Fibroblast of lung (primary cell): ENCODE measurements at regions not wholly inside any gene's neighbourhood (a gene's known extent, or its start where the extent isn't known, plus 50 kb on each side); places are given as distances from the start of the nearest gene placed in this dataset.
A peak's percentile ranks its signal among the peaks of the same experiment; 100 is the strongest.

Source experiments
- DNase-seq, 2 donors: peaks; one replicate each; pipeline versions ENCODE4 v3.0.0 to v3.0.0-alpha.2; 2010; ENCODE audit warnings: low read depth in 2 of 2
- H2AFZ ChIP-seq: 2 replicates; pipeline ENCODE4 v1.5.1; 2012; ENCODE audit warnings: low read length, control low read depth, inconsistent platforms
- H3K27ac ChIP-seq: 2 replicates; pipeline ENCODE4 v1.5.1; 2011; ENCODE audit warnings: low read length, control low read depth; ENCODE audit not compliant: insufficient read depth
- H3K27me3 ChIP-seq: 2 replicates; pipeline ENCODE4 v1.5.1; 2011; ENCODE audit warnings: mild to moderate bottlenecking, low read length; ENCODE audit not compliant: control insufficient read depth, insufficient read depth
- H3K36me3 ChIP-seq: 2 replicates; pipeline ENCODE4 v1.5.1; 2011; ENCODE audit warnings: low read length; ENCODE audit not compliant: control insufficient read depth, insufficient read depth
- H3K4me1 ChIP-seq: 2 replicates; pipeline ENCODE4 v1.5.1; 2011; ENCODE audit warnings: low read length; ENCODE audit not compliant: control insufficient read depth, insufficient read depth; ENCODE audit errors: extremely low read depth
- H3K4me2 ChIP-seq: 2 replicates; pipeline ENCODE4 v1.5.1; 2011; ENCODE audit warnings: low read length, control low read depth; ENCODE audit not compliant: insufficient read depth; ENCODE audit errors: extremely low read depth
- H3K4me3 ChIP-seq, 4 experiments: fragments of 200-600 bp in 1 of 4; sonication (generic) in 1 of 4; replicated peaks in 1 of 4; 2 replicates each; pipeline ENCODE4 v1.5.1; 2011 to 2016; ENCODE audit warnings: low read length in 4 of 4, low read depth in 3 of 4, mild to moderate bottlenecking in 3 of 4, control low read depth in 2 of 4, inconsistent platforms in 1 of 4, mixed read lengths in 1 of 4; ENCODE audit not compliant: insufficient read depth in 1 of 4; ENCODE audit errors: control extremely low read depth in 1 of 4
- H3K79me2 ChIP-seq: 2 replicates; pipeline ENCODE4 v1.5.1; 2012; ENCODE audit warnings: mild to moderate bottlenecking, low read length, inconsistent platforms; ENCODE audit not compliant: control insufficient read depth, insufficient read depth
- H3K9ac ChIP-seq: 2 replicates; pipeline ENCODE4 v1.5.1; 2011; ENCODE audit warnings: mild to moderate bottlenecking, low read length, control low read depth; ENCODE audit not compliant: insufficient read depth
- H3K9me3 ChIP-seq: 2 replicates; pipeline ENCODE4 v1.5.1; 2012; ENCODE audit warnings: low read depth, low read length; ENCODE audit not compliant: control insufficient read depth, insufficient read depth
- H4K20me1 ChIP-seq: 2 replicates; pipeline ENCODE4 v1.5.1; 2011; ENCODE audit warnings: low read length; ENCODE audit not compliant: control insufficient read depth, insufficient read depth; ENCODE audit errors: extremely low read depth
- CTCF ChIP-seq, 2 donors: IDR thresholded peaks in 1 of 2; conservative IDR thresholded peaks in 1 of 2; 1 replicate in 1 of 2; 2 replicates in 1 of 2; pipeline ENCODE4 v1.5.1; 2011 to 2012; ENCODE audit warnings: low read length in 2 of 2, control low read depth in 1 of 2, inconsistent platforms in 1 of 2, low read depth in 1 of 2, mild to moderate bottlenecking in 1 of 2
- EZH2 ChIP-seq: IDR thresholded peaks from 2 replicates; pipeline ENCODE4 v1.5.1; 2012; ENCODE audit warnings: low read length, control low read depth, mild to moderate bottlenecking; ENCODE audit errors: missing control alignments

DNA sequence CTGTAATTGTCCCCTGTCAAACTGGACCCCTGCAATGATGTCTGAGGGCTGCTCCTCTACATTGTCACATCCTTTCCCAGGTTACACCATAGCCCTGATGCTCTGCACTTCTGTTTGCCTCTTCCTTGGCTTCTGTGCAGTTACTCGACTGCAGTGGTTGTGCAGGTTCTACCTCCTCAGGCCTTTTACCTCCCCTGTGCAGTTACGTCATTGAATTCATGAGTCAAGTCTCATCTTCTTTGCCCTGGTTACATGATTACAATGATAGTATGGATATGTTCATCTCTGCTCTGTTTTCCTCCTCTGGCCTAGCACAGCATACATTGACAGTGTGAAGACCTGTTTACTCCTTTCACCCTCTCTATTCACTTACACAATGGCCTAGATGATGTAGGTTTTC lies 83.2 kb downstream of the FAM47B start:
- H3K36me3 ChIP-seq = no peaks in the 10 kb centered on the region
- no peak overlapping the region for H2AFZ ChIP-seq
- H3K27me3 ChIP-seq = no peaks in the 10 kb centered on the region
- H4K20me1 ChIP-seq = no peaks in the 10 kb centered on the region
- no peaks in the 10 kb centered on the region for H3K9me3 ChIP-seq
- H3K27ac ChIP-seq = no peak overlapping the region
- no peak for DNase-seq
- no peak overlapping the region for H3K9ac ChIP-seq
- H3K4me2 ChIP-seq = no peak overlapping the region
- no peak for TF ChIP-seq EZH2
- TF ChIP-seq CTCF (conservative IDR thresholded peaks at IDR 0.05 in 1 of 2, IDR thresholded peaks at IDR 0.05 in 1 of 2; ENCODE audit: low read depth in 1 of 2, low read length in 2 of 2) = no peak
- no peak overlapping the region for H3K4me3 ChIP-seq
- no peaks in the 10 kb centered on the region for H3K4me1 ChIP-seq
- no peaks in the 10 kb centered on the region for H3K79me2 ChIP-seq

DNA sequence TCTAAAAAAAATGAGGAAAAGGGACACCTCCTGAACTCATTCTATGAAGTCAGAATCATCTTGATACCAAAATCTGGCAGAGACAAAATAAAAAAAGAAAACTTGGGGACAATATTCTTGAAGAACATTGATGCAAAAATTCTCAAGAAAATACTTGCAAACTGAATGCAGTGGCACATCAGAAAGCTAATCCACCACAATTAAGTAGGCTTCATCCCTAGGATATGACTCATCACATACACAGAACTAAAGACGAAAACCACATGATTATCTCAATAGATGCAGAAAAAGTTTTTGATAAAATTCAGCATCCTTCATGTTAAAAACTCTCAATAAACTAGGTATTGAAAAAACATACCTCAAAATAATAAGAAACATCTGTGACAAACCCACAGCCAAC lies 98.3 kb downstream of the FAM47B start:
- Histone ChIP-seq H3K27ac (no peak overlapping the region), H3K79me2 (no peaks in the 10 kb centered on the region), H3K4me2 (no peak overlapping the region), H3K27me3 (no peaks in the 10 kb centered on the region), H3K9me3 (no peaks in the 10 kb centered on the region), H3K4me1 (no peaks in the 10 kb centered on the region), H3K36me3 (no peaks in the 10 kb centered on the region), H3K9ac (no peak overlapping the region), H3K4me3 (no peak overlapping the region), H2AFZ (no peak overlapping the region), H4K20me1 (no peaks in the 10 kb centered on the region)
- DNase-seq = peak; percentile 13 to 29
- TF ChIP-seq EZH2 (no peak), CTCF (conservative IDR thresholded peaks at IDR 0.05 in 1 of 2, IDR thresholded peaks at IDR 0.05 in 1 of 2; ENCODE audit: low read depth in 1 of 2, low read length in 2 of 2) (no peak)

GRCh38 chrX:35046660-35047296 lies 104.2 kb downstream of the FAM47B start:
- Histone ChIP-seq H3K79me2 (no peaks in the 10 kb centered on the region), H3K9ac (no peak overlapping the region), H3K27me3 (no peaks in the 10 kb centered on the region), H3K4me1 (no peaks in the 10 kb centered on the region), H2AFZ (no peak overlapping the region), H3K4me3 (no peak overlapping the region), H3K4me2 (no peak overlapping the region), H3K27ac (no peak overlapping the region), H3K9me3 (no peaks in the 10 kb centered on the region), H4K20me1 (no peaks in the 10 kb centered on the region), H3K36me3 (no peaks in the 10 kb centered on the region)
- TF ChIP-seq CTCF (conservative IDR thresholded peaks at IDR 0.05 in 1 of 2, IDR thresholded peaks at IDR 0.05 in 1 of 2; ENCODE audit: low read depth in 1 of 2, low read length in 2 of 2) (no peak), EZH2 (no peak)
- DNase-seq = no peak
